GM19035 (cell line): ENCODE measurements at regions not wholly inside any gene's neighbourhood (a gene's known extent, or its start where the extent isn't known, plus 50 kb on each side); places are given as distances from the start of the nearest gene placed in this dataset.
"Not testable (repeated sequence)": the region's sequence is repeated elsewhere in the genome, so short reads cannot be mapped to it uniquely, and the experiment has no call there.

Experiments used
- ATAC-seq: cut with Tn5 transposase; IDR thresholded peaks from one replicate; pipeline ENCODE4 v1.9.1; 2021; ENCODE audit not compliant: unreplicated experiment

DNA sequence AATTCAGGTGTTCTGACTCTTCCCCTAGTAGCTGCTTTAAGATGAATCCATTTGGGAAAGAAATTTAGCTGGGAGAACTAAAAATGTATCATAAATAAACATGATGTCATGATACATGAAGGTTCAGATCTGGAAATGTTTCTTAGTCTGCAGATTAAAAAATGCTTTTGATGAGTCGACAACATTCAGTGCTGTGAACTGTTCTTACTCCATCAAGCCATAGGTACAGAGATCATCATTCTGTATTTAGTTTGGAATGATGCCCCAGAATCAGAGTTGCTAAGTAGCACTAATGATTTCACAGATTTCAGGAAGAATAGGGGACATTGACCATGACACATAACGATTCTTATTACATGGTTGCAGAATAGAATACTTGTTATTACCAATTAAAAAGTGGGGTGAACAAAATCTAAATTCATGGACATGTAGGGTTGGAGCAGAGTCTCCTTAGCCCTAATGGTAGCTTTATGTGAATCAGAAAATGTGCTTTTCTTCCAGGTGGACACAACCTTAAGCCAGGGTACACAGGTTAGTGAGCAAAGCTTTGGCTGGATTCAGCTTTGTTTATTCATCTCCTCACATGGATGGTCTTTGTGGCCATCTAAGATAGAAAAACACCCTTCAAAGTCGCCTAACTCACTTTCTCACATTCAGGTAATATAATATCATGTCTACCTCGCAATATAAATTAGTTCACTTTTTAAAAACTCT, 205.4 kb upstream of the SEL1L start:
- ATAC-seq = no peak

DNA sequence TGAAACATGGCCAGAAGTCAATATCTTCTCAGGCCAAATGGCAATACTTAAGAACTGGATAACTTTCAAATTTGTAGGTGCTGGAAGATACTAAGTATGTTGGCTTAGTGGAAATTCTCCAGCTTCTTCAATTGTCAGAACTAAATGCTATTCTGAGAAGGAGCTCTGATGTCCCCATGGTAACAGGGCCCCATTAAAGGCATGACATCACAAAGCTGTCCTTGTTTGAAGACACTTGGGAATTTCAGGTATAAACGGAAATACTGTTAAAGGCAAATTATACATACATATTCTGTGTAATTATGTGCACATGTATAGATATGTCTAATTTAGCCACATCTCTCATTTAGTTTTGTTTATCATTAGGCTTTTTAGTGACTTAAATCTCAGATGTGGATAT, 210.0 kb upstream of the SEL1L start:
- no peak for ATAC-seq

DNA sequence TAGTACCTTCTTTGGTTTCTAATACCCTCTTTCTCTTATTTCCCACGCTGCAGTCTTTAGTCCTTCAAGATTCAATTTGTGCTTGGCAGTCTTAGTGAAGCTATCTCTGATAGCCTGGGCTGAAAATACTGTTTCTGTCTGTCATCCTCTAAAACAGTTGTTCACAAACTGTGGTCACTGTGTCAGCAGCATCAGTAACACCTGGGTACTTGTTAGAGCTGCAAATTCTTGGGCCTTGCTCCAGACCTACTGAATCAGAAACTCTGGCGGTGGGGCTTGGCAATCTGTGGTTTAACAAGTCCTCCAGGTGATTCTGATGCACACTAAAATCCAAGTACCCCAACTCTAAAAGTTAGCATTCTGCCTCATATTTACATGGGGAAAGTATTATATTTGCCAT, 217.5 kb upstream of the SEL1L start:
- ATAC-seq = no peak

DNA sequence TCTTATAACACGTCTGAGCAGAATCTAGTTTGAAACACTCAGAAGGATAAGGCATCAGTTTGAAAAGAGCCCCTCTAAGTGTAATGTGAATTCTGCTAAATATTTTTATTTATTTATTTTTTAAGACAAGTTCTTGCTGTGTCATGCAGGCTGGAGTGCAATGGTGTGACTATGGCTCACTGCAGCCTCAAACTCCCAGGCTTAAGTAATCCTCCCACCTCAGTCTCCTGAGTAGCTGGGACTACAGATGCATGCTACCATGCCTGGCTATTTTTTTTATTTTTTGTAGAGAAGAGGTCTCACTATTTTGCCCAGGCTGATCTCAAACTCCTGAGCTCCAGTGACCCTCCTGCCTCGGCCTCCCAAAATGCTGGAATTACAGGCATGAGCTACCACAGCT, 225.9 kb upstream of the SEL1L start:
- ATAC-seq = no peak

DNA sequence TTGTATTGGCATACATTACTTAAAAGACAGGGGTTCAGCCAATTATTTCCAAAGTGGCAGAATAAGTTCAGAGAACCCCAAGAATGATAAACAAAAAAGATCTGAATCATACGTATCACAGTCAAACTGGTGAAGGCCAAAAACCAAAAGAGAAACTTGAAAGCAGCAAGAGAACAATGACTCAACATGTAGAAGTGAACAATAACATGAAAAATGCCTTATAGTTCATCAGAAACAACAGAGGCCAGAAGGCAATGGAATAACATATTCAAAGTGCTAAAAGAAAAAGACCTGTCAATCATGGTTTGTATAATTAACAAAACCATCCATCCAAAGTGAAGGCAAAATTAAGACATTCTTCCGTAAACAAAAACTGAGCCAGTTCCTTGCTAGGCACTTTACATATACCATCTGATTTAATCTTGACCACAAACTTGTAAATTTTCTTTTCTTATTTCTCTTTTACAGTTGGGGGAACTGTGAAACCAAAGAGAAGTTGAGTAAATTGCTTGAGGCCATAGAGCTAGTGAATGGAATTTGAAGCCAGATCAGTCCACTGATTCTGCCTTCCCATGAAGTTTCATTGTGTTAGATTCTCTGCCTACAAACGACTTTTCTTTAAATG, 232.1 kb upstream of the SEL1L start:
- ATAC-seq = peak; percentile 58

DNA sequence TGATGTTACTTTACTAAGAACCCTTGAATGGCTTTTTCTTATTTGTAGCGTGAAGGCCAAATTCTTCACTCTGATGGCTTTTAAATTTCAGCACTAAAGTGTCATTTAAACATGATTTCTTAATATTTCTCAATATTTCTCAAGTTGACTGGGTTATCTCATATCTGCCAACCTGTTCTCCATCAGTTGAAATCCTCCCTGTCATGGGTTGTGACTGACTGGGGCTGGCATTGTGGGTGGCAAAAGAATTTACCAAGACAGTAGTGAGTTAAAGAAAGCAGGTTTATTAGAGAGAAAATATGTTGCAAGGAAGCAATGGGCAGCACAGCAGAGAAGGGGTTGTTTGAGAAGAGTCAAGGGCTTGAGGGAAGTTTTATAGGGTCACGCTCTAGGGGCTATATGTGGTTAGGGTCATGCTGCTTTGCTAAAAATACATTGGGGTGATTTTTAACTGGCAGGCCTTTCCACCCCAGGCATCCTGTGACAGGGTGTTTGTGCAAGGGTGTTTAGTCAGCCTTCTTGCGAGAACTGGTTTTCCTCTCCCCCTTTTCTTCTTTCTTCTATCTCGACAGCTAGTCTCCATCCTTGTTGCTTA, 232.8 kb upstream of the SEL1L start:
- ATAC-seq = no peak

DNA sequence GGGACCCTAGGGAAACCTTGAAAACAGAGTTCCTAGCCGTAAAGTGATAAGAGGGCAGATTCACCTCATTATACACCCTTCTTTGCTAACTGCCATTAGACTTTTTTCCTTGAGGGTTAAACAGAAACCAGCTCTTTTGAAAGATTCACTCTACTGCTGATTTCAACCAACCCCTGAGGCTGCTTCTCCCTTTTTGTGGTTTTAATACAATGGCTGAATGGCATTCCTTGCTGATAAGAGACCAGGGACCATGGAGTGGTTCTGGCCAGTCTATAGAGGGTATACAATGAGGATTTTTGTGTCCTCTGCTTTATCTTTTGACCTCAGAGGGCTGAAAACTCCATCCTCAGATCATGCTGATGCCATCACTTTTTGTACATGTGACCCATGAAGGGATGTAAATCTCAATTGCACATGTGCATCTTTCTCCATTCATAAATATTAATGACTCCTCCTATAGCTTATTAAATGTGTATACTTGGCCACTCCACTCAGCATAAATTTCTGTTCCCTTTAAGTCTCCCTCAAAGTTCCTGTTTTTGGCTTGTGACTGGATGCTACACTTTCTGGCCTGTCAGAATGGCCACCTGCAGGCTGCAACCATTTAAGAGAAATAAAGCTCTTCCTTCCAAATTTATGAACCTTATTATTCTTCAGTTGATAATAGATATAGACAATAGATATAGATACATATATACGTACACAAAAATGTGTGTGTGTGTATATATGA, 233.8 kb upstream of the SEL1L start:
- ATAC-seq = no peak

DNA sequence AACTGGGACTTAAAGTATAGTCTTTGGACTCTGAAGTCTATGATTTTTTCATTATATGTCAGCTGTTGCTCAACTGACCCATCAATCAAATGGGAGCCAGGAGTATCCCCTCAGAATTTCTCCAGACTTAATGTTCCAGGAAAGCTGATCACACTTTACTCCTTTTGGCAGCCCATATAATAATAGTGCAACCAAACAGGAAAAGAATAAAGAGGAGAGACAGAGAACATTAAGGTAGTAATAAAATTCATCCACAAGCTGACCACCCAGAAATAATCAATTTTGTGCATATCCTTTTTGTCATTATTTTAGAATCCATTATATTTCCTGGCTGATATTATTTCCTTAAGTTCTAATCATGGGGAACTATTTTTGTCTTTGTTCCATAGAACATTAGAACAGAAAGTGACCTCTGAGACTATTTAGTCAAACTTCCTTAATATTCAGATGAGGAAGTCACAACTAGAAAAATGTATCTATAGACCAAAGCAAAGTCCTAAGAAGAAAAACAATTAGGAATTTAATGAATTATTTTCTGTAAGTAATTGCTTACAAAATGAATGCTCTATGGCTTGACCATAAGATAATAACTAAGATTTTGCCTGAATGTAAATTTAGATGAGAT, 238.1 kb upstream of the SEL1L start:
- ATAC-seq = no peak

DNA sequence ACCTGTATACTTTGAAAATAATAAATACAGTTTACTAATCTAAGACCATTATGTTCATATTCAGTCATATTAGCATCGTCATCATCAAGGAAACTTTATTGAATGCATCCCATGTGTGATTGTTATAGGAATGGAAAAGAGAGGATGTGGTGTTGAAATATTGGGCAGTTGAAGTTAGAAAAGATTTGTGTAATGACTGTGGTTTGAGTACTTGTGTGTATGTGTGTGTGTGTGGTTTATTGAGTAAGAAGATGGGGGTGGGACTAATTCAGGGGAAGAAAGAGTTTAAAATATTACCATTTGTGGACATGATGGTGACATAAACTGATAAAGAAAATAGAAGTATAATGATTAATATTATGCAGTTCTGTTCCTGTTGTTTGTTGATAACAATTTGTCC, 238.7 kb upstream of the SEL1L start:
- ATAC-seq = no peak

DNA sequence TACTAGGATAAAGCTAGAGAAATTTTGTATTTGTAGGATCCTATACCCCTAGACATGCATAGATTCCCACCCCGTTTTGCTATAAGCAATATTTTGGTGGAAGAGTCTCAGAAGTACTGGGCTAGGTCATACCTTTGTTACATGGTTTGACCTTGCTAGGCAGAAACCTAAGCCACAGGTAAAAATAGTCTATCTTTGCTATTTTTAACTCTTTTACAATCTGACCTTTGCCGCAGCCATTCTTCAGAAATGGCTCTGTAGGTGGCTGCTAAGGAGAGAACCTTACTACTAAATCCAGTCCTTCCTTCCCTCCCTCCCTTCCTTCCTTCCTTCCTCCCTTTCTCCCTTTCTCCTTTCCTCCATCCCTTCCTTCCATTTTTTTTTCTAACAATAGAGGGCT, 242.9 kb upstream of the SEL1L start:
- ATAC-seq = no peak

DNA sequence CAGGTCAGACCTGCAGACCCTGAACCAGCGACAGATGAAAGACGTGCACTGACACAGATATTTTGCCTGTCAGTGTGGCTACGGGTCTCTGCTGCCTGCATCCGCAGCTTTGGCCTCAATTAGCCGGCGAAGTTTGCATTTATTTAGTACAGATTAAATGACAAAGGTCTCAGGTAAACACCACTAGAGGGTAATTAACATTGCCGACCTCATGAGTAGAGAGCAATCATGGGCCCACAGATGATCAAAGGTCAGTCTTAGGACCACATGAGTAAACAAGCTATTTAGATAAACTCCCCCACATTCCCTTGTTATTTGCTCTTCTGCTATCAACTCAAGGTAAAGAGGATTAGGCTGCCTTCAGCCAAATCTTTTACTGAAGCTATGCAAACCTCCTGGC, 248.1 kb upstream of the SEL1L start:
- ATAC-seq = not testable (repeated sequence)

DNA sequence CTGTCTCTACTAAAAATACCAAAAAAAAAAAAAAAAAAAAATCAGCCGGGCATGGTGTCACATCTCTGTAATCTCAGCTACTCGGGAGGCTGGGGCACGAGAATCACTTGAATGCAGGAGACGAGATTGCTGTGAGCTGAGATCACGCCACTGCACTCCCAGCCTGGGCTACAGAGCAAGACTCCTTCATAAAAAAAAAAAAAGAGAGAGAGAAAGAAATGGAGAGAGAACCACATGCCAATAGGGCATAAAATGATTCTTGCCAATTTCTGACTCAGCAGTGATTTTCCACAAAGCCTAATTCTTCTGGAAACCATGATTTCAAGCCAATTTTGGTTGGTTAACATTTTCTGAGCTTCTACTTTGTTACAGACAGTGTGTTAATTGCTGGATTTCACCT, 250.4 kb upstream of the SEL1L start:
- no peak for ATAC-seq

DNA sequence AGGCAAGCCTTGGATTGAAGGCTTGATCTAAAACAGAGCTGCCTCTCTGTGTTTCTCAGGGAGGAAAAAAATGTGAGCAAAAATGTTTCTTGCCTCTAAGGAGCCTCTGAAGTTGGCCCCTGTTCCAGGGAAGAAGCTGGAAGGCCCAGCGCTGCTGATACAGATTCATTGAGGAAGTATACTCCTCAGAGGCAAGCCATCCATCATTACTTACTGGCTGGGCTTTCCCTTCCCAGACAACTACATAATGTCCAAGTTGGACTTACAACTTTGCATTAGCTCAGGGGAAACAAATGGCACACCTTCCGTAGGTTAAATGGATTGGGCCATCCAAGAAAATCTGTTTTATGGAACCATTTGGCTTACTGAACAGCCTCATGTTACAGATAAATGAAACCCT, 263.7 kb upstream of the SEL1L start:
- ATAC-seq = no peak

DNA sequence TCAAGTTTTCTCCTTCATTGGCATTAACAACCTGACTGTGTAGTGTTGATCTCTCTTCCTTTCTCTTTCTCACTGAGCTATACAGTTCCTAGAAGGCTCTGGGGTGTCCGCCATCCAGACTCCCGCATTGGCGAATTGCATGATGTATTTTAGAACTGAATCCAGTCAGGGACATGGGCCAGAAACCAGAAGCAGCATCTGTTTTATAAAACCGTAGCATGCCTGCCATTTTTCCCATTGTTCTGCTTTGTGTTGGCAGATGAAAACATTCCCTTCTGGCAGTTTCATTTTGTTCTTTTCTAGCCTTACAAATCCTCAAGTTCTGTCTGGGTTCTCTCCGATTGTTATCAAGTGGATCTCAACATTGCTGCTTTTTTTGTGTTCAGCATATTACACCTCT, 268.3 kb upstream of the SEL1L start:
- no peak for ATAC-seq

DNA sequence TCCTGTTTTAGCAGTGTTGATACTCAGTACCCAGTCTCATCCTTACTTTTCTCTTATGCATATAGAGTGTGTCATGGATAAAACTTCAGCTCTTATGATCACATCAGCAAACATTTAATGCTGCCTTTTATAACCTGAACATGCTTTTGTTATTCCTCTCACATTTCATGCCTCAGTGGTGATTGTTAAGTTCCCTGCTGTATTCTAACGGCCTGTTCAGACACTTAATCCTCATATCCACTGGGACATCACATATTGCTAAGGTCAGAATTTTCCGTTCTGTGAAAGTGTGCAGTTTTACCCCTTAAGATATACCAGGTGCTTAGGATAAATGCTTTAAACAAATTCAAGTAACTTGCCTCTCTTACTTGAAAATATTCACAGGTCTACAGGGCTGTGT, 268.7 kb upstream of the SEL1L start:
- ATAC-seq = no peak

DNA sequence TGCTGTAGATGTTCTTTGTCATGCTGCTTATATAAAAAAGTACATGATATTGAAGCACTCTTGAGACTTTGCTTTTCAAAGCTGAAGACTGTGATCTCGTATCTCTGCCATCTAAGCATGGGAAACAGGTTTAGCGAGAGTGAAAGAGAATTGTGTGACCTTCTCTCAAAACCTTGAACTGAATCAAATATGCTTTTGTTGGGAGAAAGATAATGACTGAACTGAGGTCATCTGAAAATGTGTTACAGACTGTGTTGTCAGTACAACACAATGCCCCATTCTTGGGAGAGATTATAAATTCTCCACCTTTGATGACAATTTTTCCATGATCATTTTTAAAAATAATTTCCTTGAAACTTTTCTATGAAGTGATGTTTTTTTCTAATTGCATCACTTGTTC, 272.1 kb upstream of the SEL1L start:
- no peak for ATAC-seq

DNA sequence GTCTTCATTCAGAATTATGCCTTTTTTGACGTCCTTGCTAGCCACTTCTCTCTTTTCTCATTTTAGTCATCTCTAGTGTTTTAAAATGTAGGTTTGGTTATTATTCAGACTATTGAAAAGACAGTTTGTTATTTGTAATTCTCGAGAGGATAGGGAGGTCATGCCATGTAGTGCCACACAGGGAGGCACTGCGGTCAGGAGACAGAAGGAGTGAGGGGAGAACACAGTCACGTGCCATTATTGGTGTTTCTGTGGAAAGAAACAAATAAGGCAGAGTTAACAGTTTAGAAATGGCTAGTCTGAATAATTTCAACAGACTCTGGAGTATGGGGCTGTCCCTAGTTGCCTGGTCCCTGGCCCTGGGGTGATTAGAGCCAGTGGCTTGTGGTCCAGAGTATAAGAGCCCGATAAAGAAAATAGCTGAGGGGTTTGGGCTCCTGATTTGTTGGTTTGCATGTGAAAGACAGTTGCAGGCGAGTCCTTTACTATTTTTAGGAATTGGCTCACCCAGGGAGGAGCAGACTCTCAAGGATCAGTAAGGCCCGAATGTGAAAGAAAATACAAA, 278.1 kb upstream of the SEL1L start:
- no peak for ATAC-seq

DNA sequence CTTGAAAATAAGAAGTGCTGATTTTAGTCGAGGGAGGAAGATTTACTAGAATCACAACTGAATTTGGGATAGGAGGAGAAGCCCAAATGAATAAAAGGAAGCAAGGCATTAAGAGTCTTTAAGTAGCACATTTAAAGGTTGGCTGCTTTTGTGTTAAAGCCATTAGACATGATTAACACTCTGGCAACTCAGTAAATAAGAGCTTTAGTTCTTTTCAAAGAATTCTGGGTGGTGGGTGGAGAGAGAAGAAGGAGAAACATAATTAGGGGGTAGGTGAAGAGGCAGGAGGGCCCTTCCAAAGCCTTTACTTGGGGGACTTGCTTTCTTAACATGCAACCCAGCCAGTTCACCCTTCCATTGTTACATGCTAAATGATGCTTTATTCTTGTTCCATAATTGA, 284.6 kb upstream of the SEL1L start:
- ATAC-seq = no peak

DNA sequence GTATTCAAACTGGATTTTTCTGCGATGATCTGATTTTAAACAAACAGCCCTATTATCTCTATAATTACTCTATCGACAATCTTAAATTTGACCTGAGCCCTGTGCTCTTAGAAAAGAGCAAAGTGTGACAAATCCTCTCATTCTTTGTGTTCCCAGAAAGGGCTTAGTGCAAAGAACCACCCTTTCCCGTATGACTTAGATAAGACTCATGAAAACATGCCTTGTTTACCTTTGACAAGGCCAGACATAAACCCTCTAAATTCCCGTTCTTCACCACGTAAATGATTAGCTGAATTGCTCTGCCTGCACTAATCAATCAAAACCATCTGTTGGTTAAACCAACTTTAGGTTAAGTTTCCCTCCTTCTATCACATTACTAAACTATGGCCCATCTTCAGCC, 285.7 kb upstream of the SEL1L start:
- ATAC-seq = no peak

DNA sequence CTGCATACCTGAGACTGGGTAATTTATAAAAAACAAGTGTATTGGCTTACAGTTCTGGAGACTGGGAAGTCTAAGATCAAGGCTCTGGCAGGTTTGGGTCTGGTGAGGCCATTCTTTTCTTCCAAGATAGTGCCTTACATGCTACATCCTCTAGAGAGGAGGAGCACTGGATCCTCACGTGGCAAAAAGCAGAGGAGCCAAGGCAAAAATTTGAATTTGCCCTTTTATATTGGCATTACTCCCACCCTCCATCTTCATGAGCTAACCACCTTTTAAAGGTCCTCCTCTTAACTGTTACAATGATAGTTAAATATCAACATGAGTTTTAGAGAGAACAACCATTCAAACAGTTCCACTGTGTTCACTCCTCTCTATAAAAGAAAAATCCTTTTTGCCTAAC, 286.3 kb upstream of the SEL1L start:
- ATAC-seq = no peak

DNA sequence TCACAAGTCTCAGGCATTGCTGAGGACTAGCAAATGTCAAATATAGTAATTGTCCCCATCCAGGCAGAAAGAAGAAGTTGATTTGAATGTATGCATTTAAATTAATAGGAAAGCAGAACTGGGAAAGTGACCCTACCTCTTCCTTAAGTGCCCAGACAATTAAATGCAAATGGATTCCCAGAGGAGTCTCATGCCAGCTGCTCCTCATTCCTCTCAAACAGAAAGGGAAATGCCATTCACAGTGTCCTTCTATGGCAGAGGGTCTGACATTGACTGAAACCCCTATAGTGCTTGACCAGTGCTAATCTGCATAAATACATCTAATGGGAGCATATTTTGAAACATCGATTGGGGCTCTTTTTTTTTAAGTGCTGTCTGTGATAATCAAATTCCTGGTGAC, 292.4 kb upstream of the SEL1L start:
- ATAC-seq = no peak
